ENCODE measurements at regions not wholly inside any gene's neighbourhood (a gene's known extent, or its start where the extent isn't known, plus 50 kb on each side); places are given as distances from the start of the nearest gene placed in this dataset.

DNA sequence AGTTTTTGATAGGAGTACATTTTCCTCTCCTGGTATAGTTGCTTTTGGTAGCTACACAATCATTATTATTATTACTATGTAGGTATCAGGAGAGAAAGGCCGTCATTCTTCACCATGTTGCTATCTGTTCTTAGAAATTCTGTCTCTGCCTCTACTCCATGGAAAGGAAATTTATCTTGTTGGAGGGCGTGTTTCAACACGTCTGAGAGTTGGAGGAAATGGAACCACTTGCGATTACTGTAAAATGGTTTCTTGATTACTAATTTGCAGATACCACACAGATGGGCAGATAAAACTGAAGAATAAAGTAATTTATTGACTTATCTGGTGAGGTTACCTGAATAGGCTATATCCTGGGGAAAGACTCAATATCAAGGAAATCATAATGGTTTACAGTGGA is 488.4 kb downstream of the NR2F2 start:
- TF ChIP-seq, protein P1, sequence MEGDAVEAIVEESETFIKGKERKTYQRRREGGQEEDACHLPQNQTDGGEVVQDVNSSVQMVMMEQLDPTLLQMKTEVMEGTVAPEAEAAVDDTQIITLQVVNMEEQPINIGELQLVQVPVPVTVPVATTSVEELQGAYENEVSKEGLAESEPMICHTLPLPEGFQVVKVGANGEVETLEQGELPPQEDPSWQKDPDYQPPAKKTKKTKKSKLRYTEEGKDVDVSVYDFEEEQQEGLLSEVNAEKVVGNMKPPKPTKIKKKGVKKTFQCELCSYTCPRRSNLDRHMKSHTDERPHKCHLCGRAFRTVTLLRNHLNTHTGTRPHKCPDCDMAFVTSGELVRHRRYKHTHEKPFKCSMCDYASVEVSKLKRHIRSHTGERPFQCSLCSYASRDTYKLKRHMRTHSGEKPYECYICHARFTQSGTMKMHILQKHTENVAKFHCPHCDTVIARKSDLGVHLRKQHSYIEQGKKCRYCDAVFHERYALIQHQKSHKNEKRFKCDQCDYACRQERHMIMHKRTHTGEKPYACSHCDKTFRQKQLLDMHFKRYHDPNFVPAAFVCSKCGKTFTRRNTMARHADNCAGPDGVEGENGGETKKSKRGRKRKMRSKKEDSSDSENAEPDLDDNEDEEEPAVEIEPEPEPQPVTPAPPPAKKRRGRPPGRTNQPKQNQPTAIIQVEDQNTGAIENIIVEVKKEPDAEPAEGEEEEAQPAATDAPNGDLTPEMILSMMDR (IDR thresholded peaks at IDR 0.05): no peak
- no peak for TF ChIP-seq POLR2AphosphoS5 (IDR thresholded peaks at IDR 0.05)

All from prostate gland (tissue), 2 donors.